B cell (primary cell): ENCODE measurements at regions not wholly inside any gene's neighbourhood (a gene's known extent, or its start where the extent isn't known, plus 50 kb on each side); places are given as distances from the start of the nearest gene placed in this dataset.

Source experiments
- ATAC-seq: fragments of 200-7000 bp; cut with Tn5 transposase; one replicate; pipeline ENCODE4 v1.10.0; 2021; ENCODE audit warnings: low read depth, mild to moderate bottlenecking, moderate number of reproducible peaks, moderate library complexity
- CTCF ChIA-PET: fragments of 350-600 bp; sonication (Branson Sonifier 250); formaldehyde crosslinking; loops from one replicate; lab custom pipeline; 2021; ENCODE audit warnings: antibody characterized with exemption, inconsistent platforms; lab: Charles Lee
- POLR2A ChIA-PET: fragments of 350-600 bp; sonication (Branson Sonifier 250); formaldehyde crosslinking; loops from one replicate; lab custom pipeline; 2021; ENCODE audit warnings: antibody characterized with exemption; lab: Charles Lee
- DNase-seq: peaks from one replicate; pipeline ENCODE4 v3.0.0; 2013
- H2AFZ ChIP-seq: 2 replicates; pipeline ENCODE4 v1.6.1; 2012; ENCODE audit warnings: mild to moderate bottlenecking, low read depth, low read length; ENCODE audit not compliant: insufficient read depth, poor library complexity, severe bottlenecking
- H3K27ac ChIP-seq, 2 donors: 1 replicate in 1 of 2; 2 replicates in 1 of 2; pipeline ENCODE4 v1.5.1; 2012 to 2013; ENCODE audit warnings: low read length in 2 of 2, mild to moderate bottlenecking in 2 of 2, moderate library complexity in 1 of 2
- H3K27me3 ChIP-seq, 4 experiments: fragments of 200-600 bp in 1 of 4; sonication (generic) in 1 of 4; replicated peaks in 1 of 4; 1 replicate in 2 of 4; 2 replicates in 2 of 4; pipeline versions ENCODE4 v1.6.1 to v1.7.0; 2013 to 2016; ENCODE audit warnings: low read length in 3 of 4, mild to moderate bottlenecking in 2 of 4, mixed read lengths in 1 of 4, moderate library complexity in 1 of 4; ENCODE audit not compliant: insufficient read depth in 4 of 4, control insufficient read depth in 3 of 4; ENCODE audit errors: control extremely low read depth in 1 of 4
- H3K36me3 ChIP-seq, 2 experiments: replicated peaks in 1 of 2; 1 replicate in 1 of 2; 2 replicates in 1 of 2; pipeline versions ENCODE4 v1.6.1 to v1.7.1; 2013; ENCODE audit warnings: low read length in 1 of 2; ENCODE audit not compliant: insufficient read depth in 2 of 2, control insufficient read depth in 1 of 2; ENCODE audit errors: control extremely low read depth in 1 of 2, extremely low read depth in 1 of 2
- H3K4me1 ChIP-seq, 2 donors: fragments of 200-600 bp in 1 of 2; sonication (generic) in 1 of 2; 1 replicate in 1 of 2; 2 replicates in 1 of 2; pipeline versions ENCODE4 v1.5.1 to v1.6.1; 2013 to 2017; ENCODE audit warnings: low read length in 2 of 2; ENCODE audit not compliant: control insufficient read depth in 2 of 2, insufficient read depth in 2 of 2
- H3K4me2 ChIP-seq: replicated peaks from 2 replicates; pipeline ENCODE3; 2012; ENCODE audit warnings: mild to moderate bottlenecking, low read depth, low read length; ENCODE audit not compliant: poor library complexity, severe bottlenecking
- H3K4me3 ChIP-seq, 5 experiments: fragments of 200-600 bp in 1 of 5; sonication (generic) in 1 of 5; 1 replicate in 3 of 5; 2 replicates in 2 of 5; pipeline versions ENCODE4 v1.5.1 to v1.7.0; 2011 to 2016; ENCODE audit warnings: low read length in 4 of 5, mild to moderate bottlenecking in 4 of 5, low read depth in 2 of 5, control low read depth in 1 of 5, moderate library complexity in 1 of 5; ENCODE audit not compliant: insufficient read depth in 1 of 5; ENCODE audit errors: control extremely low read depth in 1 of 5, extremely low read depth in 1 of 5
- H3K79me2 ChIP-seq: fragments of 200-600 bp; sonication (generic); one replicate; pipeline ENCODE4 v1.6.0; 2016; ENCODE audit warnings: low read length; ENCODE audit not compliant: control insufficient read depth, insufficient read depth
- H3K9ac ChIP-seq: fragments of 200-600 bp; sonication (generic); 2 replicates; pipeline ENCODE4 v1.6.1; 2017; ENCODE audit warnings: mild to moderate bottlenecking, low read length, moderate library complexity
- H3K9me3 ChIP-seq, 3 donors: one replicate each; pipeline versions ENCODE4 v1.6.1 to v1.7.1; 2013; ENCODE audit warnings: low read length in 2 of 3; ENCODE audit not compliant: control insufficient read depth in 2 of 3, insufficient read depth in 1 of 3; ENCODE audit errors: control extremely low read depth in 1 of 3
- H4K20me1 ChIP-seq: 2 replicates; pipeline ENCODE4 v1.6.0; 2012; ENCODE audit warnings: mild to moderate bottlenecking, low read length; ENCODE audit not compliant: insufficient read depth, control insufficient read depth, poor library complexity, severe bottlenecking
- H3K27ac Mint-ChIP-seq: one replicate; pipeline ENCODE4 v1.8.0; 2021; ENCODE audit warnings: mixed read lengths
- H3K27me3 Mint-ChIP-seq: one replicate; pipeline ENCODE4 v1.8.0; 2021; ENCODE audit warnings: mixed read lengths
- H3K4me1 Mint-ChIP-seq: one replicate; pipeline ENCODE4 v1.8.0; 2021; ENCODE audit warnings: mixed read lengths
- H3K4me3 Mint-ChIP-seq: one replicate; pipeline ENCODE4 v1.8.0; 2021; ENCODE audit warnings: mixed read lengths
- H3K9me3 Mint-ChIP-seq: one replicate; pipeline ENCODE4 v1.8.0; 2022; ENCODE audit warnings: mixed read lengths; ENCODE audit not compliant: insufficient read depth
- EZH2 ChIP-seq: IDR thresholded peaks from 2 replicates; pipeline ENCODE4 v1.6.1; 2012; ENCODE audit warnings: borderline replicate concordance, low read depth, mild to moderate bottlenecking, moderate library complexity, low read length; ENCODE audit not compliant: insufficient read depth, poor library complexity, severe bottlenecking
- WGBS: methylation state at CpG from one replicate; pipeline ENCODE4 v1.1.5; 2013; ENCODE audit warnings: missing lambda C conversion rate; ENCODE audit not compliant: insufficient coverage; 5-methylcytosine and 5-hydroxymethylcytosine counted together
- intact Hi-C: fragments of 100-400 bp; cut with micrococcal nuclease; formaldehyde crosslinking; loops from one replicate; pipeline ENCODE4 v1.10.0; 2022
- TF ChIP-seq, protein P1 (sequence below): fragments of 200-600 bp; IDR thresholded peaks from one replicate; pipeline ENCODE4 v1.8.0; 2022; ENCODE audit warnings: antibody characterized with exemption, mild to moderate bottlenecking

DNA sequence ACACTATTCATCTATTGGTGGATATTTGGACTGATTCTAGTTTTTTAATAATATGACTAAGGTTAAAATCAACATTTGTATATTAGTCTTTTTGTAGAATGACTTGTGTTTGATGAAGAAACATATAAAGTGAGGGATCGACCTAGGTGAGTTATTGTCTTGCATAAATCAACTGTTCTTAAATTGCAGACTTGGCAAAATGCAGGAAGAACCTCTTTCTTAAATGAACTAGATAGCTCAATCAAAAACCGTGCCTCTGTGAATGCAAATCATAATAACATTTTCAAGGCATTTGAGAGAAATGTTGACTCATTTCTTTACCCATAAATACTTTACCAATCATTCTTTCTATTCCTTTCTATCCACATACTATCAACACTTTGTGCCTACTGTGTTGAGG is 101.5 kb upstream of the ANK3 start:
- no peak for TF ChIP-seq EZH2
- TF ChIP-seq, protein P1, sequence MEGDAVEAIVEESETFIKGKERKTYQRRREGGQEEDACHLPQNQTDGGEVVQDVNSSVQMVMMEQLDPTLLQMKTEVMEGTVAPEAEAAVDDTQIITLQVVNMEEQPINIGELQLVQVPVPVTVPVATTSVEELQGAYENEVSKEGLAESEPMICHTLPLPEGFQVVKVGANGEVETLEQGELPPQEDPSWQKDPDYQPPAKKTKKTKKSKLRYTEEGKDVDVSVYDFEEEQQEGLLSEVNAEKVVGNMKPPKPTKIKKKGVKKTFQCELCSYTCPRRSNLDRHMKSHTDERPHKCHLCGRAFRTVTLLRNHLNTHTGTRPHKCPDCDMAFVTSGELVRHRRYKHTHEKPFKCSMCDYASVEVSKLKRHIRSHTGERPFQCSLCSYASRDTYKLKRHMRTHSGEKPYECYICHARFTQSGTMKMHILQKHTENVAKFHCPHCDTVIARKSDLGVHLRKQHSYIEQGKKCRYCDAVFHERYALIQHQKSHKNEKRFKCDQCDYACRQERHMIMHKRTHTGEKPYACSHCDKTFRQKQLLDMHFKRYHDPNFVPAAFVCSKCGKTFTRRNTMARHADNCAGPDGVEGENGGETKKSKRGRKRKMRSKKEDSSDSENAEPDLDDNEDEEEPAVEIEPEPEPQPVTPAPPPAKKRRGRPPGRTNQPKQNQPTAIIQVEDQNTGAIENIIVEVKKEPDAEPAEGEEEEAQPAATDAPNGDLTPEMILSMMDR: no peak
- Histone ChIP-seq H4K20me1 (no peaks in the 10 kb centered on the region), H3K36me3 (no peaks in the 10 kb centered on the region), H3K79me2 (no peaks in the 10 kb centered on the region), H3K4me1 (no peaks in the 10 kb centered on the region), H3K27ac (no peak overlapping the region), H3K4me2 (no peak overlapping the region), H3K27me3 (no peaks in the 10 kb centered on the region), H3K4me3 (no peak overlapping the region), H3K9me3 (no peaks in the 10 kb centered on the region), H2AFZ (no peak overlapping the region), H3K9ac (no peak overlapping the region)
- WGBS: 83% methylated on average over 1 of the region's 2 CpGs
- ChIA-PET CTCF (no interaction called here), POLR2A (no interaction called here)
- H3K4me1 Mint-ChIP-seq: no peaks in the 10 kb centered on the region
- H3K4me3 Mint-ChIP-seq: no peak overlapping the region
- DNase-seq (no peak), ATAC-seq (no peak)
- H3K9me3 Mint-ChIP-seq: no peaks in the 10 kb centered on the region
- peaks cover 8% of the 10 kb centered on the region for H3K27me3 Mint-ChIP-seq
- no peak overlapping the region for H3K27ac Mint-ChIP-seq
- intact Hi-C loops: no loop called here

- Mint-ChIP-seq H3K9me3 (no peaks in the 10 kb centered on the region), H3K4me1 (no peaks in the 10 kb centered on the region), H3K27me3 (peaks cover 11% of the 10 kb centered on the region), H3K4me3 (no peak overlapping the region), H3K27ac (no peak overlapping the region)
- 72% methylated on average over 3 of the region's 3 CpGs for WGBS
- ChIA-PET CTCF (no interaction called here), POLR2A (no interaction called here)
- H3K27ac ChIP-seq: no peak overlapping the region
- H3K9ac ChIP-seq: no peak overlapping the region
- intact Hi-C loops: no loop called here
- no peak overlapping the region for H3K4me3 ChIP-seq
- H3K36me3 ChIP-seq: no peaks in the 10 kb centered on the region
- H3K27me3 ChIP-seq: no peaks in the 10 kb centered on the region
- ATAC-seq (no peak), DNase-seq (no peak)
- H4K20me1 ChIP-seq: no peaks in the 10 kb centered on the region
- H3K9me3 ChIP-seq: no peaks in the 10 kb centered on the region
- TF ChIP-seq, protein P1: no peak
- TF ChIP-seq EZH2: no peak
- H3K4me2 ChIP-seq: no peak overlapping the region
- no peak overlapping the region for H2AFZ ChIP-seq
- H3K4me1 ChIP-seq: no peaks in the 10 kb centered on the region
- H3K79me2 ChIP-seq: no peaks in the 10 kb centered on the region
Measured at GRCh38 chr10:60490013-60490412, 100.3 kb upstream of the ANK3 start.
